H1 (cell line): ENCODE measurements at regions not wholly inside any gene's neighbourhood (a gene's known extent, or its start where the extent isn't known, plus 50 kb on each side); places are given as distances from the start of the nearest gene placed in this dataset.

Experiments used
- CTCF ChIA-PET: fragments of 300-600 bp; sonication (Branson Sonifier 250); formaldehyde crosslinking; loops from one replicate; lab custom pipeline; 2021; ENCODE audit not compliant: partially characterized antibody; lab: Charles Lee
- POLR2A ChIA-PET: fragments of 300-600 bp; sonication (Branson Sonifier 250); formaldehyde crosslinking; loops from one replicate; lab custom pipeline; 2021; ENCODE audit warnings: inconsistent platforms; ENCODE audit not compliant: partially characterized antibody; lab: Charles Lee
- DNase-seq, 2 experiments: peaks; one replicate each; pipeline versions ENCODE4 v3.0.0 to v3.0.0-alpha.2; 2010 to 2022; ENCODE audit warnings: low spot score in 2 of 2, low read depth in 1 of 2, mixed read lengths in 1 of 2
- FAIRE-seq: peaks from 2 replicates; lab custom pipeline; 2011; peaks lifted over from hg19 to GRCh38; lab: Jason Lieb, UNC
- H2AFZ ChIP-seq: 2 replicates; pipeline ENCODE4 v1.8.1; 2012; ENCODE audit warnings: low read length, inconsistent platforms
- H2AK5ac ChIP-seq: 2 replicates; pipeline ENCODE4 v1.6.1; 2013; ENCODE audit warnings: low read depth, low read length
- H2BK120ac ChIP-seq: replicated peaks from 2 replicates; pipeline ENCODE3; 2013; ENCODE audit warnings: low read depth, low read length, inconsistent platforms
- H2BK12ac ChIP-seq: 2 replicates; pipeline ENCODE4 v1.6.1; 2013; ENCODE audit warnings: low read depth, low read length
- H2BK15ac ChIP-seq: 2 replicates; pipeline ENCODE4 v1.6.1; 2013; ENCODE audit warnings: low read length
- H2BK20ac ChIP-seq: 2 replicates; pipeline ENCODE4 v1.6.1; 2013; ENCODE audit warnings: low read length
- H2BK5ac ChIP-seq: 2 replicates; pipeline ENCODE4 v1.6.1; 2013; ENCODE audit warnings: low read depth, low read length
- H3K14ac ChIP-seq: 2 replicates; pipeline ENCODE4 v1.6.1; 2013; ENCODE audit warnings: inconsistent platforms; ENCODE audit not compliant: insufficient read length
- H3K18ac ChIP-seq: 2 replicates; pipeline ENCODE4 v1.6.1; 2013; ENCODE audit warnings: low read length; ENCODE audit errors: extremely low read depth
- H3K23ac ChIP-seq: 2 replicates; pipeline ENCODE4 v1.6.1; 2013; ENCODE audit warnings: inconsistent platforms; ENCODE audit not compliant: insufficient read length
- H3K23me2 ChIP-seq: 2 replicates; pipeline ENCODE4 v1.6.1; 2013; ENCODE audit warnings: low read depth, low read length
- H3K27ac ChIP-seq: 2 replicates; pipeline ENCODE4 v1.6.1; 2011; ENCODE audit warnings: low read depth, low read length, inconsistent platforms
- H3K27me3 ChIP-seq, 4 experiments: replicated peaks in 1 of 4; 1 replicate in 1 of 4; 2 replicates in 3 of 4; pipeline versions ENCODE4 v1.6.1 to v1.8.1; 2011 to 2013; ENCODE audit warnings: low read length in 3 of 4, mild to moderate bottlenecking in 3 of 4, inconsistent platforms in 2 of 4, mixed read lengths in 2 of 4, moderate library complexity in 1 of 4; ENCODE audit not compliant: control insufficient read depth in 3 of 4, insufficient read depth in 3 of 4; ENCODE audit errors: extremely low read depth in 1 of 4
- H3K36me3 ChIP-seq, 4 experiments: 2 replicates each; pipeline versions ENCODE4 v1.6.1 to v1.8.1; 2011 to 2013; ENCODE audit warnings: mild to moderate bottlenecking in 4 of 4, low read length in 3 of 4, moderate library complexity in 2 of 4, control low read depth in 1 of 4, inconsistent platforms in 1 of 4; ENCODE audit not compliant: insufficient read depth in 4 of 4, control insufficient read depth in 2 of 4
- H3K4ac ChIP-seq: replicated peaks from 2 replicates; pipeline ENCODE3; 2013; ENCODE audit warnings: low read length, low read depth, mixed read lengths, inconsistent platforms; ENCODE audit not compliant: insufficient read length
- H3K4me1 ChIP-seq, 4 experiments: replicated peaks in 1 of 4; 1 replicate in 1 of 4; 2 replicates in 3 of 4; pipeline versions ENCODE4 v1.6.1 to v1.8.1; 2011 to 2013; ENCODE audit warnings: low read length in 3 of 4, inconsistent platforms in 2 of 4, mixed read lengths in 1 of 4; ENCODE audit not compliant: insufficient read depth in 4 of 4, control insufficient read depth in 3 of 4
- H3K4me2 ChIP-seq, 2 experiments: 2 replicates each; pipeline versions ENCODE4 v1.6.1 to v1.8.1; 2011 to 2013; ENCODE audit warnings: low read depth in 2 of 2, low read length in 2 of 2, control low read depth in 1 of 2, inconsistent platforms in 1 of 2, mild to moderate bottlenecking in 1 of 2; ENCODE audit not compliant: insufficient read depth in 1 of 2
- H3K4me3 ChIP-seq, 4 experiments: fragments of 200-600, 300-600 bp in 1 of 4; sonication (generic), shearing (Covaris generic), sonication (Bioruptor Twin) in 1 of 4; 2 replicates each; pipeline versions ENCODE4 v1.5.1 to v1.8.1; 2011 to 2016; ENCODE audit warnings: low read length in 4 of 4, low read depth in 3 of 4, control low read depth in 2 of 4, inconsistent platforms in 2 of 4, mild to moderate bottlenecking in 2 of 4, mixed read lengths in 1 of 4, moderate library complexity in 1 of 4; ENCODE audit not compliant: insufficient read depth in 2 of 4; ENCODE audit errors: extremely low read depth in 1 of 4
- H3K56ac ChIP-seq: replicated peaks from 2 replicates; pipeline ENCODE3; 2013; ENCODE audit warnings: low read depth, mild to moderate bottlenecking, mixed read lengths, low read length, inconsistent platforms; ENCODE audit not compliant: insufficient read length
- H3K79me1 ChIP-seq: 2 replicates; pipeline ENCODE4 v1.6.1; 2013; ENCODE audit warnings: low read depth, low read length, control low read depth
- H3K79me2 ChIP-seq, 2 experiments: 2 replicates each; pipeline versions ENCODE4 v1.6.1 to v1.8.1; 2012 to 2013; ENCODE audit warnings: low read length in 2 of 2, mild to moderate bottlenecking in 2 of 2, inconsistent platforms in 1 of 2; ENCODE audit not compliant: insufficient read depth in 2 of 2, control insufficient read depth in 1 of 2
- H3K9ac ChIP-seq, 4 experiments: replicated peaks in 1 of 4; 1 replicate in 1 of 4; 2 replicates in 3 of 4; pipeline versions ENCODE4 v1.6.1 to v1.8.1; 2011 to 2013; ENCODE audit warnings: low read depth in 3 of 4, low read length in 3 of 4, control low read depth in 2 of 4, mild to moderate bottlenecking in 2 of 4, moderate library complexity in 2 of 4, inconsistent platforms in 1 of 4; ENCODE audit errors: extremely low read depth in 1 of 4
- H3K9me3 ChIP-seq, 2 experiments: 2 replicates each; pipeline versions ENCODE4 v1.6.1 to v1.8.1; 2012 to 2013; ENCODE audit warnings: mild to moderate bottlenecking in 2 of 2, moderate library complexity in 2 of 2, control low read depth in 1 of 2, inconsistent platforms in 1 of 2, low read depth in 1 of 2, low read length in 1 of 2, mixed read lengths in 1 of 2; ENCODE audit not compliant: insufficient read depth in 2 of 2
- H4K20me1 ChIP-seq, 2 experiments: replicated peaks in 1 of 2; 2 replicates each; pipeline versions ENCODE3 to v1.8.1; 2011 to 2013; ENCODE audit warnings: inconsistent platforms in 2 of 2, low read length in 2 of 2, mild to moderate bottlenecking in 1 of 2; ENCODE audit not compliant: insufficient read depth in 2 of 2, control insufficient read depth in 1 of 2
- H4K5ac ChIP-seq: 2 replicates; pipeline ENCODE4 v1.6.1; 2013; ENCODE audit warnings: low read length, low read depth, mixed read lengths, inconsistent platforms; ENCODE audit not compliant: insufficient read length
- H4K8ac ChIP-seq: 2 replicates; pipeline ENCODE4 v1.8.0; 2013; ENCODE audit warnings: mild to moderate bottlenecking, moderate library complexity, low read length, inconsistent platforms; ENCODE audit not compliant: insufficient read depth; ENCODE audit errors: extremely low read depth
- H4K91ac ChIP-seq: replicated peaks from 2 replicates; pipeline ENCODE3; 2013; ENCODE audit warnings: low read length, mixed read lengths, inconsistent platforms; ENCODE audit not compliant: insufficient read length
- SP2 ChIP-seq: IDR thresholded peaks from 2 replicates; pipeline ENCODE4 v1.6.1; 2012; ENCODE audit warnings: mild to moderate bottlenecking, low read length, inconsistent platforms
- WGBS, 2 experiments: shearing (Covaris generic) in 1 of 2; methylation state at CpG; one replicate each; pipeline versions ENCODE4 v1.1.6 to v1.1.7; 2013 to 2015; ENCODE audit warnings: low lambda C conversion rate in 2 of 2, mixed read lengths in 2 of 2, inconsistent platforms in 1 of 2, low coverage in 1 of 2, missing lambda C conversion rate in 1 of 2; ENCODE audit not compliant: insufficient replicate concordance in 2 of 2, insufficient coverage in 1 of 2, insufficient read length in 1 of 2; ENCODE audit errors: extremely low coverage in 1 of 2, missing lambda C conversion rate in 1 of 2; 5-methylcytosine and 5-hydroxymethylcytosine counted together

DNA sequence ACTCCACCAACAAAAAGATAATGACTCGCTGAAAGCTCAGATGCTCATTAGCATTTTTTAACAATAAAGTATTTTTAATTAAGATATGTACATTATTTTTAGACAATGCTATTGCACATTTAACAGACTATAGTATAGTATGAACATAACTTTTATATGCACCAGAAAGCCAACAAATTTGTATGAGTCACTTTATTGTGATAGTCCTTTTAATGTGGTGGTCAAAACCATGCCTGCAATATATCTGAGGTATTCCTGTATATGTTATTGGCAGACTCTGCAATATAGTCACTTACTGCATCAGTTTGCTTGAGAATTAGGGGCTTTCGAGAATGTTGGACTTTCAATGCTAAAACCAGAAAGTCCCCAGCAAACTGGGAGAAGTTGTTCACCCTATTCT, 51.7 kb upstream of the CCDC196 start:
- H2BK12ac ChIP-seq: no peak overlapping the region
- no peak overlapping the region for H2BK20ac ChIP-seq
- DNase-seq (no peak), FAIRE-seq (no peak)
- CTCF ChIA-PET: interaction anchor here (1.1 kb wide), 1 partner anchor 75 kb away, joined by 4 read pairs; no protein-coding TSS in a partner anchor
- H4K91ac ChIP-seq: no peak overlapping the region
- peaks cover 3 to 7% of the 10 kb centered on the region in 2 experiments; a peak in 2 of 4 replicates for H3K9me3 ChIP-seq
- no peaks in the 10 kb centered on the region for H3K79me1 ChIP-seq
- no peak overlapping the region for H3K27ac ChIP-seq
- H3K4me1 ChIP-seq: no peaks in the 10 kb centered on the region
- H3K27me3 ChIP-seq: no peaks in the 10 kb centered on the region
- H4K20me1 ChIP-seq: no peaks in the 10 kb centered on the region
- H4K8ac ChIP-seq: no peak overlapping the region
- no peak overlapping the region for H3K4me2 ChIP-seq
- no peak overlapping the region for H2AFZ ChIP-seq
- no peak overlapping the region for H3K56ac ChIP-seq
- no peak overlapping the region for H3K4me3 ChIP-seq
- H4K5ac ChIP-seq: no peak overlapping the region
- H3K18ac ChIP-seq: no peak overlapping the region
- no peak overlapping the region for H2BK120ac ChIP-seq
- no peak overlapping the region for H2BK5ac ChIP-seq
- no peak overlapping the region for H3K4ac ChIP-seq
- no peak overlapping the region for H2AK5ac ChIP-seq
- POLR2A ChIA-PET: no interaction called here
- H3K36me3 ChIP-seq: no peaks in the 10 kb centered on the region
- no peak overlapping the region for H2BK15ac ChIP-seq
- H3K23ac ChIP-seq: no peak overlapping the region
- H3K23me2 ChIP-seq: no peaks in the 10 kb centered on the region
- 78% methylated on average over 2 of the region's 2 CpGs; no CpG with 5 or more reads in 1 of the 2 experiments for WGBS, 2 experiments
- H3K9ac ChIP-seq: no peak overlapping the region
- H3K79me2 ChIP-seq: no peaks in the 10 kb centered on the region
- H3K14ac ChIP-seq: no peak overlapping the region
- TF ChIP-seq SP2: no peak
